ENCODE measurements at regions not wholly inside any gene's neighbourhood (a gene's known extent, or its start where the extent isn't known, plus 50 kb on each side); places are given as distances from the start of the nearest gene placed in this dataset.
"Not testable (repeated sequence)": the region's sequence is repeated elsewhere in the genome, so short reads cannot be mapped to it uniquely, and the experiment has no call there.

GRCh38 chr4:174183259-174183658 is 100.2 kb downstream of the FBXO8 start:
- DNase-seq (ENCODE audit: low spot score) = no peak

GRCh38 chr4:174181827-174182226 is 101.6 kb downstream of the FBXO8 start:
- DNase-seq (ENCODE audit: low spot score) = no peak

GRCh38 chr4:174177536-174177935 is 105.9 kb downstream of the FBXO8 start:
- DNase-seq (ENCODE audit: low spot score) = no peak

- not testable (repeated sequence) for DNase-seq (ENCODE audit: low spot score)
Observed at GRCh38 chr4:174175836-174176235, 107.6 kb downstream of the FBXO8 start.

GRCh38 chr4:174173360-174173759 is 110.1 kb downstream of the FBXO8 start:
- DNase-seq (ENCODE audit: low spot score) = no peak

GRCh38 chr4:174172274-174172673 is 111.2 kb downstream of the FBXO8 start:
- no peak for DNase-seq (ENCODE audit: low spot score)

GRCh38 chr4:174170906-174171305 is 112.6 kb downstream of the FBXO8 start:
- no peak for DNase-seq (ENCODE audit: low spot score)

- no peak for DNase-seq (ENCODE audit: low spot score)
Observed at GRCh38 chr4:174170091-174170490, 113.4 kb downstream of the FBXO8 start.

GRCh38 chr4:174157106-174157607 is 126.3 kb downstream of the FBXO8 start:
- DNase-seq (ENCODE audit: low spot score) = no peak

- DNase-seq (ENCODE audit: low spot score) = no peak
Observed at GRCh38 chr4:174156239-174156826, 127.1 kb downstream of the FBXO8 start.

GRCh38 chr4:174154215-174154854 is 129.1 kb downstream of the FBXO8 start:
- DNase-seq (ENCODE audit: low spot score) = no peak

- DNase-seq (ENCODE audit: low spot score) = no peak
Observed at GRCh38 chr4:174152717-174153466, 130.6 kb downstream of the FBXO8 start.

- no peak for DNase-seq (ENCODE audit: low spot score)
Observed at GRCh38 chr4:174147863-174148262, 135.6 kb downstream of the FBXO8 start.

- DNase-seq (ENCODE audit: low spot score) = no peak
Observed at GRCh38 chr4:174144106-174144505, 139.4 kb downstream of the FBXO8 start.

GRCh38 chr4:174141876-174142275 is 141.6 kb downstream of the FBXO8 start:
- DNase-seq (ENCODE audit: low spot score) = no peak

- no peak for DNase-seq (ENCODE audit: low spot score)
Observed at GRCh38 chr4:174138616-174139015, 144.9 kb downstream of the FBXO8 start.

- DNase-seq (ENCODE audit: low spot score) = no peak
Observed at GRCh38 chr4:174137698-174138097, 145.8 kb downstream of the FBXO8 start.

- no peak for DNase-seq (ENCODE audit: low spot score)
Observed at GRCh38 chr4:174135936-174136406, 147.5 kb downstream of the FBXO8 start.

GRCh38 chr4:174135530-174135929 is 147.9 kb downstream of the FBXO8 start:
- no peak for DNase-seq (ENCODE audit: low spot score)

GRCh38 chr4:174134361-174134760 is 149.1 kb downstream of the FBXO8 start:
- no peak for DNase-seq (ENCODE audit: low spot score)

GRCh38 chr4:174133551-174133950 is 149.9 kb downstream of the FBXO8 start:
- no peak for DNase-seq (ENCODE audit: low spot score)

- DNase-seq (ENCODE audit: low spot score) = no peak
Observed at GRCh38 chr4:174131901-174132300, 151.6 kb downstream of the FBXO8 start.

- no peak for DNase-seq (ENCODE audit: low spot score)
Observed at GRCh38 chr4:174122705-174123104, 160.8 kb downstream of the FBXO8 start.
